GM12892 (cell line): ENCODE measurements at regions not wholly inside any gene's neighbourhood (a gene's known extent, or its start where the extent isn't known, plus 50 kb on each side); places are given as distances from the start of the nearest gene placed in this dataset.
"Not testable (repeated sequence)": the region's sequence is repeated elsewhere in the genome, so short reads cannot be mapped to it uniquely, and the experiment has no call there.

Experiments used
- DNase-seq: peaks from one replicate; pipeline ENCODE4 v3.0.0; 2011; ENCODE audit not compliant: insufficient read length
- FAIRE-seq: peaks from 2 replicates; lab custom pipeline; 2011; peaks lifted over from hg19 to GRCh38; lab: Jason Lieb, UNC
- POLR2A ChIP-seq: IDR thresholded peaks from 2 replicates; pipeline ENCODE4 v1.6.1; 2011; ENCODE audit warnings: low read depth, low read length, control low read depth
- POLR2AphosphoS5 ChIP-seq: IDR thresholded peaks from 2 replicates; pipeline ENCODE4 v1.6.1; 2011; ENCODE audit warnings: low read depth, low read length, control low read depth
- TAF1 ChIP-seq: IDR thresholded peaks from 2 replicates; pipeline ENCODE4 v1.6.1; 2011; ENCODE audit warnings: low read depth, mild to moderate bottlenecking, control low read depth, low read length, borderline replicate concordance

DNA sequence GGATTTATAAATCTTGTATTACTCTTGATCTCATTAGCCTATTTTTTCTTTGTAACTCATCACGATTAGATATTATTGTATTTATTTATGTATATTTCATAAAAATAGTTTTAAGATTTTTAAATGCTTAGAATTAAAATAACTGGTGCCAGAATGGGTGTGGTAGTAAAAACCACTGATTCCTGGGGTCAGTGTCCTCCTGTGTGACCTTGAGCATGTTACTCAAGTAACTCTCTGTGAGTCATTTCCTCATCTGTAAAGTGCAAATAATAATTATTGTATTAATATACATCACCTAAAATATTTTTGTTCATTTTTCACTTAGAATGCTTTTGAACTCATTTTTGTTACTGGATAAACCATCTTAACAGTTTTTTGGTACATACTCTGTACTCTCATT lies 91.3 kb upstream of the TMEM229A start:
- FAIRE-seq (no peak), DNase-seq (no peak)
- no peak for TF ChIP-seq POLR2A

DNA sequence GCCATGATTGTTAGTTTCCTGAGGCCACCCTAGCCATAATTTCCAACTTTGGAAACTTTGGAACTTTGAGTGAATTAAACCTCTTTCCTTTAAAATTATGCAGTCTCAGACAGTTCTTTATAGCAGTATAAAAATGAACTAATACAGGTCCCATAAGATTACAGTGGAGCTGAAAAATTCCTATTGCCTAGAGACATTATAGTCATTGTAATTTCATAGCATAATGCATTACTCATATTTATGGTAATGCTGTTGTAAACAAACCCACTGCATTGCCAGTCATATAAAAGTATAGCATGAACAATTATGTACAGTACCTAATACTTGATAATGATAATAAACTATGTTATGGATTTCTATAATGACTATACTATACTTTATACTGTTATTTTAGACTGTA lies 88.0 kb upstream of the TMEM229A start:
- TF ChIP-seq POLR2A (no peak), POLR2AphosphoS5 (no peak), TAF1 (no peak)
- no peak for FAIRE-seq
- DNase-seq = no peak

DNA sequence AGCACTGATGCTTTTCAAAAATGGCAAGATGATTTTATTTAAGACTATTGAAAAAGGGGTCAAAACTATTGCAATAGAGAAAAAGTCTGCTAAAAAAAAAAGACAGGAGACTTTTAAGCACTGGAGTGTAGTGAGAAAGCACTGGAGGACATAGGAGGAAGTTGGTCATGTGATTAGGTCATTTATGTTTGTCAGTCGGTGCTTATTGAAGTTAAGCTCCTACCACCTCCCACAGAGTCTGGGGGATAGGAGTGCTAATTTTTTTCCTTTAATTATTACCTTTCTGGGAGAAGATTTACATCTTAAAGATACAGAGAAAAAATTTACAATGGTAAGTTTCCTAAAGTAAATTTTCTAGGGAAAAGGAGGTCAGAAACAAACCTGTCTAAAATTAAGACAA lies 80.2 kb upstream of the TMEM229A start:
- no peak for DNase-seq
- TF ChIP-seq POLR2A (no peak), TAF1 (no peak)
- FAIRE-seq = no peak

DNA sequence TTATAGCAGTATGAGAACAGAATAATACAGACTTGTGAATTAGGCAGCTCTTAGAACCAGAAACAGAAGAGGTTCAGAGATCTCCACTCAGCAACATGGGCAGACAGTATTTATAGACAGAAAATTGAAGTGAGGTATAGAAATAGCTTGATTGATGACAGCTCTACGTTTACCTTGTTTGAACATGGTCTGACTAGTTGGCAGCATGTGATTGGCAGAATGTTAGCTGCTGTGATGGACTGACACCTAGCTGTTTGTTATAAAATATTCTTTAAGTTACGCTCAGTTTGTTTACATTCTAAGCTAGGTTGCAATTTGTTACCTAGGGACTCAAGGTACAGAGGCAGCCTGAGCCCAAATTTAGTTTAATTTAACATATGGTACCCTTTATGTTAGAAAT lies 73.7 kb upstream of the TMEM229A start:
- TF ChIP-seq TAF1 = no peak
- no peak for DNase-seq
- FAIRE-seq = no peak

DNA sequence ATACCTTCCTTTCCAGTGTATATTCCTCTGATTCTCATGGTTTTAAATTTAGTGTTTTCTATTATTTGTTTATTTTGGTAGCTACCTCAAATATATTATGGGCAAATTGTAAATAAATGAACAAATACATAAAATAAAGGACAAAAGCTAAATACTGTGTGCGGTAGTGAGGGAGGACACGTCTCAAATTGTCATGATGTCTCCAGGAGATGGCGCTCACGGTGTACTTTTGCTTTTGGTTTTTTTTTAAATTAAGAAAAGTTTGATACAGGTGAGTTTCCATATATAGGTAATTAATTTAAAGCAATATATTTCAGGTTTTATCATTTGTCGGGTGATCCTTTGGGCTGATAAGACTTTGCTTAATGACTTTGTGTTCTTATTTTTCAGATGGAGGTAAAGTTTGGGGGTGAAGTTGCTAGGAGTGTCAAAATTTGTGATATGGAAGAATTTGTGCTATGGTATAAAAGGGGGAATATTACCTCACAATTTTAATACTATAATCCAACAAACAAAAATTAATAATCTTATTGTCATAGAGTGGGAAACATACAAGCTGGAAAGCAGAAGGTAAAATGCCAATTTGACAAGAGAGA lies 68.4 kb upstream of the TMEM229A start:
- FAIRE-seq (no peak), DNase-seq (no peak)
- TF ChIP-seq POLR2A (no peak), TAF1 (no peak), POLR2AphosphoS5 (no peak)

DNA sequence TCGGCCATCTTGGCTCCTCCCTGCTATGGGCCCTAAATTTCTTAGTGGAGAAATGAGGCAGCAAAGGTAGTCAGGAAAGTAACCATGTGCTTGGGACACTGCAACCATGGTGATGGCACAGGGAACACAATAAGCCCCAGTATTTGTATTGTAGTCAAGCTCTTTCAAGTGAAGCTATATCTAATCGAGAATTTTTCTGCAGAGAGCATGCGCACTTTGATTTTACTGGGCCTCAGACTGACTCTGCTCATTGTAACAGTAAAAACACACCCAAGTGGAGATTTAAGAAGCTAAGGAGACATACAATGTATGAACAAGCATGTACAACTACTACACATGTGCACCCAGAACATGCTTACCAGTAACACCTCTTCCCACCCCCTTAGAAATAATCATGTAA lies 67.3 kb upstream of the TMEM229A start:
- no peak for FAIRE-seq
- TF ChIP-seq TAF1 (no peak), POLR2A (no peak), POLR2AphosphoS5 (no peak)
- no peak for DNase-seq

DNA sequence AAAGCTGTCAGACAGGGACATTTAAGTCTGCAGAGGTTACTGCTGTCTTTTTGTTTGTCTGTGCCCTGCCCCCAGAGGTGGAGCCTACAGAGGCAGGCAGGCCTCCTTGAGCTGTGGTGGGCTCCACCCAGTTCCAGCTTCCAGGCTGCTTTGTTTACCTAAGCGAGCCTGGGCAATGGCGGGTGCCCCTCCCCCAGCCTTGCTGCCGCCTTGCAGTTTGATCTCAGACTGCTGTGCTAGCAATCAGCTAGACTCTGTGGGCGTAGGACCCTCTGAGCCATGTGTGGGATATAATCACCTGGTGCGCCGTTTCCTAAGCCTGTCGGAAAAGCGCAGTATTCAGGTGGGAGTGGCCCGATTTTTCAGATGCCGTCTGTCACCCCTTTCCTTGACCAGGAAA lies 66.7 kb upstream of the TMEM229A start:
- not testable (repeated sequence) for FAIRE-seq, DNase-seq

DNA sequence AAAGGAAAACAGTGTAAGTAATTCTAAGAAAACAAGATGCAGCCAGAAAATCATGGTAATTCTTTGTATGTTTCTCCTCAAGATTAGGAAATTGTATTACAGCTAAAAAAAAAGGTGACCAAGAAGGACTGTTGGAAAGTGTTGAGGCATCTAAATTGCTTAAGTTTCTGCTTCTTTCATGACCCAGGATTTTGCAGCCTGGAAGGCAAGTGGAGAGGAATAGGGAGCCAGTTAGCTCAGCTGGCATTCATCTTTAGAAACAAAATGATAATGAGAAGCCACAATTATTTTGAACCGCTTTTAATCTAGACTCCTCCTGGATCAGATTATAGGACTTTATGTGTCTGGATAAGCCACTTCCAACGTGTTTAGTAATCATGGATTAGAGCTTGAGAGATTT lies 56.8 kb upstream of the TMEM229A start:
- TF ChIP-seq POLR2A = no peak
- FAIRE-seq = no peak
- DNase-seq = no peak

DNA sequence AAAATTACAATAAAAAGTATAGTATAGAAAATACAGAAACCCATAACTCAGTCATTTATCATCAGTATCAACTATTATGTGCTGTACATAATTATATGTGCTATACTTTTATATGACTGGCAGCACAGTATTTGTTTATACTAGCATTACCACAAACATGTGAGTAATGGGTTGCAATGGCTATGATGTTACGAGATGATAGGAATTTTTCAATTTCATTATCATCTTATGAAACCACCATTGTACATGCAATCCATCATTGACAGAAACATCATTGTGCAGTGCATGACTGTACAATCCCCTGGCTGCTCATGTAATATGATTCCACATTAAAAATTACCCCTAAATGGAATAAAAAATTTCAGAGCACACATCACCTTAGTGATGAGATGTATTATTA lies 55.7 kb upstream of the TMEM229A start:
- no peak for DNase-seq
- FAIRE-seq = no peak
- no peak for TF ChIP-seq POLR2A
- TF ChIP-seq TAF1 = no peak
- TF ChIP-seq POLR2AphosphoS5 = no peak

DNA sequence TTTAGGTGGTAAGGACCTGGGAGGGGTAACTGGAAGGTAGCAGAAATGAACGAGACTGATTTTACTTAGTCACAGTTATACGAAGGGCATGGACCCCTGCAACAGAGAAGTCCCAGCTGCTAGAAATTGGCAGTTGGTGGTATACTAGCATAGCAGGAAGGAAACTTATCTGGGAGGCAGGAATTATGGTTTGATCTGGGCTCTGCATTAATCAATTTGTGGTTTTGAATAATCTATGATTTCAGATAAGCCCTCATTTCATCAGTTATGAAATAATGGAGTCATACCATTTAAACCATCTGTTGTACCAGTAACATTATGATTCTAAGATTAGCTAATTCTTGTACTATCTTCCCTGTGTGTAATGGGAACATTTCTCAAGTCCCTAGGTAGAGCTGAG lies 54.0 kb upstream of the TMEM229A start:
- DNase-seq (no peak), FAIRE-seq (no peak)
- no peak for TF ChIP-seq TAF1
- TF ChIP-seq POLR2A = no peak
- TF ChIP-seq POLR2AphosphoS5 = no peak

DNA sequence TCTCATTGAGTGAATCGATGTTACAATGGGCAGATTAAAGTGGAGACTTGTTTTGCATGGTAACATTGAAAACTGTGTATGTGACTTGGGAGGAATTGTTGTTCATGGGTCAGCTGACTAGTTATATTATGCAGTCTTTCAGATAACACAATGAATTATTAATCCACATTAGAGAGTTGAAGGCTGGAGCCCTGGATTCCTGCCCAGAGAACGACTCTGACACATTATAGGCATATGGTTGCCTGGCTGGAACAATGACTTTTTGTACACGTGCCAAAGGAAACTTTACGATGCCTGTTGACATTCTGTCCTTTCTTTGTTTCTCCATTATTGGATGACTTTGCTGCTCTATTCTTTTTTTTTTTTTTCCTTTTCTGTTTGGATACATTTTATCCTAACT lies 52.3 kb upstream of the TMEM229A start:
- no peak for FAIRE-seq
- TF ChIP-seq TAF1 (no peak), POLR2AphosphoS5 (no peak), POLR2A (no peak)
- DNase-seq = no peak

DNA sequence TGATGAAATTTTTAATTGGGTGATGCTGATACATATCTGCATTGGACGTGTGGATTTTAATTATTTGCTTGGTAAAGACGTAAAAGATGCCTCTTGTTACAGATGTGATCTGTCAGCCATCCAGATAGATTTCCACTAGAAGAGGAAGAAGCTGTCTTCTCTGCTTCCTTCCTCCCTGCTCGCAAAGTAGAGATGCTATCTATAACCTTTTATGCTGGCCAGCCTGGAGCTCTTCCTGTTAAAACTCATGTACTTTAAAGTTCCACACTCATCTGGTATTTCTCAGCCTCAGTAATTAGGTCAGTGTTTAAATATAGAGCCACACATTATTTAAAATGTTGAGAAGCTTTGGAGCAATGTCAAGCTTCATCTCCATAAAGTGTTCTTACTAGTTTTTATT lies 51.2 kb upstream of the TMEM229A start:
- no peak for TF ChIP-seq TAF1
- no peak for TF ChIP-seq POLR2A
- TF ChIP-seq POLR2AphosphoS5 = no peak
- no peak for DNase-seq
- no peak for FAIRE-seq
